ENCODE measurements at regions not wholly inside any gene's neighbourhood (a gene's known extent, or its start where the extent isn't known, plus 50 kb on each side); places are given as distances from the start of the nearest gene placed in this dataset.

- DNase-seq = no peak
Observed at GRCh38 chr18:31213641-31214040, 51.0 kb upstream of the DSC1 start.

GRCh38 chr18:31217038-31217849 lies 54.6 kb upstream of the DSC1 start:
- peak; percentile 68 for DNase-seq

- no peak for DNase-seq
Observed at GRCh38 chr18:31218671-31219383, 56.2 kb upstream of the DSC1 start.

- DNase-seq = no peak
Observed at GRCh38 chr18:31219395-31219794, 56.7 kb upstream of the DSC1 start.

GRCh38 chr18:31223371-31223770 lies 60.7 kb upstream of the DSC1 start:
- DNase-seq = no peak

GRCh38 chr18:31225668-31226067 lies 63.0 kb upstream of the DSC1 start:
- no peak for DNase-seq

- DNase-seq = no peak
Observed at GRCh38 chr18:31227497-31228229, 65.0 kb upstream of the DSC1 start.

GRCh38 chr18:31229829-31230228 lies 67.2 kb upstream of the DSC1 start:
- no peak for DNase-seq

GRCh38 chr18:31230495-31230894 lies 67.8 kb upstream of the DSC1 start:
- DNase-seq = no peak

- DNase-seq = no peak
Observed at GRCh38 chr18:31232013-31232412, 69.4 kb upstream of the DSC1 start.

GRCh38 chr18:31232775-31233424 lies 70.2 kb upstream of the DSC1 start:
- no peak for DNase-seq

GRCh38 chr18:31233621-31234275 lies 71.1 kb upstream of the DSC1 start:
- DNase-seq = no peak

GRCh38 chr18:31235856-31236255 lies 73.2 kb upstream of the DSC1 start:
- no peak for DNase-seq

- DNase-seq = no peak
Observed at GRCh38 chr18:31237142-31237541, 74.5 kb upstream of the DSC1 start.

- DNase-seq = no peak
Observed at GRCh38 chr18:31241425-31241824, 76.5 kb upstream of the DSG1 start.

GRCh38 chr18:31241900-31242409 lies 76.0 kb upstream of the DSG1 start:
- peak; percentile 20 for DNase-seq

- DNase-seq = no peak
Observed at GRCh38 chr18:31243740-31244512, 74.0 kb upstream of the DSG1 start.

- DNase-seq = no peak
Observed at GRCh38 chr18:31244771-31245394, 73.1 kb upstream of the DSG1 start.

- DNase-seq = no peak
Observed at GRCh38 chr18:31245820-31246219, 72.1 kb upstream of the DSG1 start.

GRCh38 chr18:31246460-31246859 lies 71.5 kb upstream of the DSG1 start:
- DNase-seq = no peak

- no peak for DNase-seq
Observed at GRCh38 chr18:31247574-31248199, 70.3 kb upstream of the DSG1 start.
